ENCODE measurements at regions not wholly inside any gene's neighbourhood (a gene's known extent, or its start where the extent isn't known, plus 50 kb on each side); places are given as distances from the start of the nearest gene placed in this dataset.

GRCh38 chr13:73975767-73976166, 158.4 kb downstream of the KLF12 start:
- H3K9me3 ChIP-seq (ENCODE audit: control insufficient read depth, insufficient read depth, low read depth, low read length) = no peaks in the 10 kb centered on the region
- no TSS peak for BruUV-seq (replicated peaks)
- no peaks in the 10 kb centered on the region for H3K4me1 ChIP-seq (ENCODE audit: control insufficient read depth, insufficient read depth, low read length)
- intact Hi-C loops (cut with micrococcal nuclease; ENCODE audit: unreplicated experiment) = no loop called here
- H3K4me3 ChIP-seq (ENCODE audit: low read depth in 2 of 2, low read length in 2 of 2) = no peak overlapping the region
- H3K27me3 ChIP-seq (ENCODE audit: control insufficient read depth, insufficient read depth, low read length) = no peaks in the 10 kb centered on the region
- no peak overlapping the region for H3K27ac ChIP-seq (ENCODE audit: low read length)
- ChIA-PET POLR2A (interaction anchor here (0.6 kb wide), 1 partner anchor 158 kb away, joined by 3 read pairs; no protein-coding TSS in a partner anchor), CTCF (no interaction called here)
- TF ChIP-seq TCF7L2 (IDR thresholded peaks at IDR 0.05; ENCODE audit: low read depth, low read length) = no peak
- TF ChIP-seq, protein P1, sequence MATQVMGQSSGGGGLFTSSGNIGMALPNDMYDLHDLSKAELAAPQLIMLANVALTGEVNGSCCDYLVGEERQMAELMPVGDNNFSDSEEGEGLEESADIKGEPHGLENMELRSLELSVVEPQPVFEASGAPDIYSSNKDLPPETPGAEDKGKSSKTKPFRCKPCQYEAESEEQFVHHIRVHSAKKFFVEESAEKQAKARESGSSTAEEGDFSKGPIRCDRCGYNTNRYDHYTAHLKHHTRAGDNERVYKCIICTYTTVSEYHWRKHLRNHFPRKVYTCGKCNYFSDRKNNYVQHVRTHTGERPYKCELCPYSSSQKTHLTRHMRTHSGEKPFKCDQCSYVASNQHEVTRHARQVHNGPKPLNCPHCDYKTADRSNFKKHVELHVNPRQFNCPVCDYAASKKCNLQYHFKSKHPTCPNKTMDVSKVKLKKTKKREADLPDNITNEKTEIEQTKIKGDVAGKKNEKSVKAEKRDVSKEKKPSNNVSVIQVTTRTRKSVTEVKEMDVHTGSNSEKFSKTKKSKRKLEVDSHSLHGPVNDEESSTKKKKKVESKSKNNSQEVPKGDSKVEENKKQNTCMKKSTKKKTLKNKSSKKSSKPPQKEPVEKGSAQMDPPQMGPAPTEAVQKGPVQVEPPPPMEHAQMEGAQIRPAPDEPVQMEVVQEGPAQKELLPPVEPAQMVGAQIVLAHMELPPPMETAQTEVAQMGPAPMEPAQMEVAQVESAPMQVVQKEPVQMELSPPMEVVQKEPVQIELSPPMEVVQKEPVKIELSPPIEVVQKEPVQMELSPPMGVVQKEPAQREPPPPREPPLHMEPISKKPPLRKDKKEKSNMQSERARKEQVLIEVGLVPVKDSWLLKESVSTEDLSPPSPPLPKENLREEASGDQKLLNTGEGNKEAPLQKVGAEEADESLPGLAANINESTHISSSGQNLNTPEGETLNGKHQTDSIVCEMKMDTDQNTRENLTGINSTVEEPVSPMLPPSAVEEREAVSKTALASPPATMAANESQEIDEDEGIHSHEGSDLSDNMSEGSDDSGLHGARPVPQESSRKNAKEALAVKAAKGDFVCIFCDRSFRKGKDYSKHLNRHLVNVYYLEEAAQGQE (IDR thresholded peaks at IDR 0.05; ENCODE audit: insufficient read depth in 1 of 2, low read depth in 2 of 2, low read length in 1 of 2) = no peak
- TF ChIP-seq, protein P2, sequence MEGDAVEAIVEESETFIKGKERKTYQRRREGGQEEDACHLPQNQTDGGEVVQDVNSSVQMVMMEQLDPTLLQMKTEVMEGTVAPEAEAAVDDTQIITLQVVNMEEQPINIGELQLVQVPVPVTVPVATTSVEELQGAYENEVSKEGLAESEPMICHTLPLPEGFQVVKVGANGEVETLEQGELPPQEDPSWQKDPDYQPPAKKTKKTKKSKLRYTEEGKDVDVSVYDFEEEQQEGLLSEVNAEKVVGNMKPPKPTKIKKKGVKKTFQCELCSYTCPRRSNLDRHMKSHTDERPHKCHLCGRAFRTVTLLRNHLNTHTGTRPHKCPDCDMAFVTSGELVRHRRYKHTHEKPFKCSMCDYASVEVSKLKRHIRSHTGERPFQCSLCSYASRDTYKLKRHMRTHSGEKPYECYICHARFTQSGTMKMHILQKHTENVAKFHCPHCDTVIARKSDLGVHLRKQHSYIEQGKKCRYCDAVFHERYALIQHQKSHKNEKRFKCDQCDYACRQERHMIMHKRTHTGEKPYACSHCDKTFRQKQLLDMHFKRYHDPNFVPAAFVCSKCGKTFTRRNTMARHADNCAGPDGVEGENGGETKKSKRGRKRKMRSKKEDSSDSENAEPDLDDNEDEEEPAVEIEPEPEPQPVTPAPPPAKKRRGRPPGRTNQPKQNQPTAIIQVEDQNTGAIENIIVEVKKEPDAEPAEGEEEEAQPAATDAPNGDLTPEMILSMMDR (IDR thresholded peaks at IDR 0.05) = no peak
- no peak for TF ChIP-seq SIN3A (IDR thresholded peaks at IDR 0.05; ENCODE audit: borderline replicate concordance, insufficient read depth, low read depth, low read length)
- TF ChIP-seq POLR2AphosphoS5 (IDR thresholded peaks at IDR 0.05; ENCODE audit: low read depth, low read length) = no peak
- H3K36me3 ChIP-seq (ENCODE audit: control insufficient read depth, insufficient read depth, low read length) = no peaks in the 10 kb centered on the region
- in situ Hi-C loops (cut with HindIII; ENCODE audit: low pct_unique_long_range_greater_than_20kb, low sequenced_read_pairs) = no loop called here
- ATAC-seq = no peak
- no peak for DNase-seq (ENCODE audit: low read depth, low spot score)

DNA sequence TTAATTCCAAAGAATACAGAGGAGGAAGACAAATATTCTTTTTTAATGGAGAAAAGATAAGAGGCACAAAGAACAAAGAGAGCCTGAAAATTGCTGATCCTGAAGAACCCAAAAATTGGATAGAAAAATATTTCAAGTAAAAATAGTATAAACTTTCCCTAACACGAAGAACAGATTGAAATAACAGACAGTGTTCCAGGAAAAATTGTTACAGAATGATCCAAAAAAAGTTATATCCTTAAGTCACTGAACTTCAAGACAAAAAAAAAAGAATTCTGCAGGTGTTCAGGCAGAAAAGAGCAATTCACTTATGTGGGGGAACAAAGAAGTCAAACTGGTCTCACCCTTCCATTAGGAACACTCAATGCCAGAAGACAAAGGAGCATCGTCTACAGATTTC, 160.2 kb downstream of the KLF12 start:
- in situ Hi-C loops (cut with HindIII; ENCODE audit: low pct_unique_long_range_greater_than_20kb, low sequenced_read_pairs) = no loop called here
- intact Hi-C loops (cut with micrococcal nuclease; ENCODE audit: unreplicated experiment) = no loop called here
- ChIA-PET POLR2A (no interaction called here), CTCF (no interaction called here)
- no peaks in the 10 kb centered on the region for H3K4me1 ChIP-seq (ENCODE audit: control insufficient read depth, insufficient read depth, low read length)
- no peak overlapping the region for H3K27ac ChIP-seq (ENCODE audit: low read length)
- DNase-seq (ENCODE audit: low read depth, low spot score) (no peak), ATAC-seq (no peak)
- no TSS peak for BruUV-seq (replicated peaks)
- H3K36me3 ChIP-seq (ENCODE audit: control insufficient read depth, insufficient read depth, low read length) = no peaks in the 10 kb centered on the region
- H3K9me3 ChIP-seq (ENCODE audit: control insufficient read depth, insufficient read depth, low read depth, low read length) = no peaks in the 10 kb centered on the region
- TF ChIP-seq SIN3A (IDR thresholded peaks at IDR 0.05; ENCODE audit: borderline replicate concordance, insufficient read depth, low read depth, low read length) (no peak), TCF7L2 (IDR thresholded peaks at IDR 0.05; ENCODE audit: low read depth, low read length) (no peak), POLR2AphosphoS5 (IDR thresholded peaks at IDR 0.05; ENCODE audit: low read depth, low read length) (no peak)
- TF ChIP-seq, protein P1 (IDR thresholded peaks at IDR 0.05; ENCODE audit: insufficient read depth in 1 of 2, low read depth in 2 of 2, low read length in 1 of 2) = no peak
- H3K27me3 ChIP-seq (ENCODE audit: control insufficient read depth, insufficient read depth, low read length) = no peaks in the 10 kb centered on the region
- no peak overlapping the region for H3K4me3 ChIP-seq (ENCODE audit: low read depth in 2 of 2, low read length in 2 of 2)
